Body of pancreas (tissue), 4 donors: ENCODE measurements at regions not wholly inside any gene's neighbourhood (a gene's known extent, or its start where the extent isn't known, plus 50 kb on each side); places are given as distances from the start of the nearest gene placed in this dataset.

Source experiments
- POLR2A ChIP-seq, 3 donors: fragments of 450-650 bp; IDR thresholded peaks; one replicate each; pipeline ENCODE4 v1.6.1; 2016; ENCODE audit warnings: antibody characterized with exemption in 3 of 3, mild to moderate bottlenecking in 2 of 3
- TF ChIP-seq, protein P1 (sequence below), 7 experiments: fragments of 450-650 bp in 4 of 7; fragments of 200-600 bp in 3 of 7; sonication (generic) in 3 of 7; IDR thresholded peaks; one replicate each; pipeline ENCODE4 v1.5.1; 2016 to 2019; ENCODE audit warnings: antibody characterized with exemption in 7 of 7

DNA sequence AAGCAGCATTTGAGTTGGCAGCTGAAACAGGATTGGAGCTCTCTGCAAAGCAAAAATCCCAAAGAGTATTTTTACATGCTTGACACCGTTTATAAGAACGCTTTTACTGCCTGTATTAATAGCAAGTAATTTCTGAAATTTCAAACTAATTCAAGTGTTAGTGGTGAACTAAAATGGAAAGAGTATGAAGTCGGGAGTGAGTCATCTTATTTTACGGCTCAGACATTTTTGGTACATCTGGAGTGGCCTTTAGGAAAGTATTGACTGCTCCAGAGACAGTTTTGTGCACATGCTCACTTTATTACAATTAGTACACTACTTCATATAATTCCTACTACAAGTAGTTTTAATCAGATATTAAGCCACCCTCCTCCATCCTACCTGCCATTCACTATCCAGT is 167.4 kb downstream of the SLITRK6 start:
- TF ChIP-seq, protein P1, sequence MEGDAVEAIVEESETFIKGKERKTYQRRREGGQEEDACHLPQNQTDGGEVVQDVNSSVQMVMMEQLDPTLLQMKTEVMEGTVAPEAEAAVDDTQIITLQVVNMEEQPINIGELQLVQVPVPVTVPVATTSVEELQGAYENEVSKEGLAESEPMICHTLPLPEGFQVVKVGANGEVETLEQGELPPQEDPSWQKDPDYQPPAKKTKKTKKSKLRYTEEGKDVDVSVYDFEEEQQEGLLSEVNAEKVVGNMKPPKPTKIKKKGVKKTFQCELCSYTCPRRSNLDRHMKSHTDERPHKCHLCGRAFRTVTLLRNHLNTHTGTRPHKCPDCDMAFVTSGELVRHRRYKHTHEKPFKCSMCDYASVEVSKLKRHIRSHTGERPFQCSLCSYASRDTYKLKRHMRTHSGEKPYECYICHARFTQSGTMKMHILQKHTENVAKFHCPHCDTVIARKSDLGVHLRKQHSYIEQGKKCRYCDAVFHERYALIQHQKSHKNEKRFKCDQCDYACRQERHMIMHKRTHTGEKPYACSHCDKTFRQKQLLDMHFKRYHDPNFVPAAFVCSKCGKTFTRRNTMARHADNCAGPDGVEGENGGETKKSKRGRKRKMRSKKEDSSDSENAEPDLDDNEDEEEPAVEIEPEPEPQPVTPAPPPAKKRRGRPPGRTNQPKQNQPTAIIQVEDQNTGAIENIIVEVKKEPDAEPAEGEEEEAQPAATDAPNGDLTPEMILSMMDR (IDR thresholded peaks at IDR 0.05), result no peak
- TF ChIP-seq POLR2A (IDR thresholded peaks at IDR 0.05), result no peak
